SKM-1 treated with dmso at 0.1 percent for 144 hours (cell line): ENCODE measurements at regions not wholly inside any gene's neighbourhood (a gene's known extent, or its start where the extent isn't known, plus 50 kb on each side); places are given as distances from the start of the nearest gene placed in this dataset.
"Not testable (repeated sequence)": the region's sequence is repeated elsewhere in the genome, so short reads cannot be mapped to it uniquely, and the experiment has no call there.

ENCODE experiments used
- DNase-seq: peaks from one replicate; lab custom pipeline; 2025; ENCODE audit not compliant: unreplicated experiment; lab: John Stamatoyannopoulos, UW

- DNase-seq, result peak; percentile 39
Measured at GRCh38 chrX:4710618-4711433, 997.4 kb upstream of the PRKX start.

GRCh38 chrX:4708970-4709760 lies 995.7 kb upstream of the PRKX start:
- peak; percentile 0 for DNase-seq

- DNase-seq, result no peak
Measured at GRCh38 chrX:4706961-4707360, 993.5 kb upstream of the PRKX start.

GRCh38 chrX:4690521-4690920 lies 977.1 kb upstream of the PRKX start:
- DNase-seq, result peak; percentile 23

- no peak for DNase-seq
Measured at GRCh38 chrX:4682636-4683035, 969.2 kb upstream of the PRKX start.

- no peak for DNase-seq
Measured at GRCh38 chrX:4675686-4676300, 962.3 kb upstream of the PRKX start.

GRCh38 chrX:4674028-4674782 lies 960.8 kb upstream of the PRKX start:
- no peak for DNase-seq

- DNase-seq, result no peak
Measured at GRCh38 chrX:4671344-4671743, 957.9 kb upstream of the PRKX start.

- DNase-seq, result no peak
Measured at GRCh38 chrX:4670606-4671005, 957.2 kb upstream of the PRKX start.

GRCh38 chrX:4668802-4669536 lies 955.5 kb upstream of the PRKX start:
- DNase-seq, result no peak

- DNase-seq, result no peak
Measured at GRCh38 chrX:4663085-4663484, 949.6 kb upstream of the PRKX start.

GRCh38 chrX:4661771-4662170 lies 948.3 kb upstream of the PRKX start:
- no peak for DNase-seq

GRCh38 chrX:4656419-4656818 lies 943.0 kb upstream of the PRKX start:
- DNase-seq, result no peak

- no peak for DNase-seq
Measured at GRCh38 chrX:4655743-4656142, 942.3 kb upstream of the PRKX start.

GRCh38 chrX:4642114-4642513 lies 928.7 kb upstream of the PRKX start:
- DNase-seq, result no peak

GRCh38 chrX:4638036-4638435 lies 924.6 kb upstream of the PRKX start:
- DNase-seq, result no peak

- no peak for DNase-seq
Measured at GRCh38 chrX:4627414-4627813, 914.0 kb upstream of the PRKX start.

- no peak for DNase-seq
Measured at GRCh38 chrX:4622486-4623167, 909.2 kb upstream of the PRKX start.

- not testable (repeated sequence) for DNase-seq
Measured at GRCh38 chrX:4613651-4614050, 900.2 kb upstream of the PRKX start.

- DNase-seq, result no peak
Measured at GRCh38 chrX:4588893-4589292, 875.4 kb upstream of the PRKX start.
